SK-N-SH (cell line): ENCODE measurements at regions not wholly inside any gene's neighbourhood (a gene's known extent, or its start where the extent isn't known, plus 50 kb on each side); places are given as distances from the start of the nearest gene placed in this dataset.
"Not testable (repeated sequence)": the region's sequence is repeated elsewhere in the genome, so short reads cannot be mapped to it uniquely, and the experiment has no call there.

Source experiments
- EZH2phosphoT487 ChIP-seq: fragments of 200-600 bp; sonication (generic); IDR thresholded peaks from 2 replicates; pipeline ENCODE4 v1.6.1; 2017; ENCODE audit warnings: low read depth, mixed run types, mild to moderate bottlenecking, antibody characterized with exemption, moderate library complexity, borderline replicate concordance
- JUND ChIP-seq: IDR thresholded peaks from 2 replicates; pipeline ENCODE4 v1.4.0; 2012
- MXI1 ChIP-seq: IDR thresholded peaks from 2 replicates; pipeline ENCODE4 v1.6.1; 2012; ENCODE audit warnings: mild to moderate bottlenecking, low read depth, low read length, improper control_type of control experiment
- NFIC ChIP-seq: IDR thresholded peaks from 2 replicates; pipeline ENCODE4 v1.4.0; 2012; ENCODE audit warnings: borderline replicate concordance
- POLR2AphosphoS5 ChIP-seq: IDR thresholded peaks from 2 replicates; pipeline ENCODE4 v1.6.1; 2012; ENCODE audit warnings: low read depth, low read length
- RFX5 ChIP-seq: IDR thresholded peaks from 2 replicates; pipeline ENCODE4 v1.6.1; 2012; ENCODE audit warnings: mild to moderate bottlenecking, improper control_type of control experiment, low read length
- SIN3A ChIP-seq: IDR thresholded peaks from 2 replicates; pipeline ENCODE4 v1.6.1; 2012; ENCODE audit warnings: low read depth, mild to moderate bottlenecking, low read length, moderate library complexity, borderline replicate concordance
- TAF1 ChIP-seq: IDR thresholded peaks from 2 replicates; pipeline ENCODE4 v1.6.1; 2012; ENCODE audit warnings: low read depth, mild to moderate bottlenecking, low read length, moderate library complexity, borderline replicate concordance
- TF ChIP-seq, protein P1 (sequence below): fragments of 200-600 bp; sonication (generic); IDR thresholded peaks from 2 replicates; pipeline ENCODE4 v1.6.1; 2017; ENCODE audit warnings: antibody characterized with exemption, mild to moderate bottlenecking, moderate library complexity
- TF ChIP-seq, protein P2 (sequence below): IDR thresholded peaks from 2 replicates; pipeline ENCODE4 v1.6.1; 2012; ENCODE audit warnings: mild to moderate bottlenecking, low read depth, low read length, moderate library complexity

DNA sequence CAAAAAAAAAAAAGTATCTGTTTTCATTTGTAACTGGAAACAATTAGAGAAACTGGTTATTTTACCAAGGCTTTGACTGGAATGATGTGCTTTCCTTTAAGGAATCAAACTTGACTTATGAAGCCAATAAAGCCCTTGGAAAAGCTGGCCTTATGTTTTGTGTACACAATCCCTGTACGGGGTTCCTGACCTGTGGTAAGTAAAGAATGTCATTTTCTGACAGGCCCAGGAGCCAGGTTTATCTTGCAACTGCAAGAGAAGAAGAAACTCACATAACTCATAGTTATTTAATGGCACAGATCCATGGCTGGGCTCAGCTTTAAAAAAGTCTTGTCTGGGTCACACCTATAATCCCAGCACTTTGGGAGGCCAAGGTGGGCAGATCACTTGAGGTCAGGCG is 235.9 kb upstream of the RAI14 start:
- TF ChIP-seq NFIC, EZH2phosphoT487, MXI1, JUND, POLR2AphosphoS5, RFX5, TAF1, SIN3A: not testable (repeated sequence)
- TF ChIP-seq, protein P1, sequence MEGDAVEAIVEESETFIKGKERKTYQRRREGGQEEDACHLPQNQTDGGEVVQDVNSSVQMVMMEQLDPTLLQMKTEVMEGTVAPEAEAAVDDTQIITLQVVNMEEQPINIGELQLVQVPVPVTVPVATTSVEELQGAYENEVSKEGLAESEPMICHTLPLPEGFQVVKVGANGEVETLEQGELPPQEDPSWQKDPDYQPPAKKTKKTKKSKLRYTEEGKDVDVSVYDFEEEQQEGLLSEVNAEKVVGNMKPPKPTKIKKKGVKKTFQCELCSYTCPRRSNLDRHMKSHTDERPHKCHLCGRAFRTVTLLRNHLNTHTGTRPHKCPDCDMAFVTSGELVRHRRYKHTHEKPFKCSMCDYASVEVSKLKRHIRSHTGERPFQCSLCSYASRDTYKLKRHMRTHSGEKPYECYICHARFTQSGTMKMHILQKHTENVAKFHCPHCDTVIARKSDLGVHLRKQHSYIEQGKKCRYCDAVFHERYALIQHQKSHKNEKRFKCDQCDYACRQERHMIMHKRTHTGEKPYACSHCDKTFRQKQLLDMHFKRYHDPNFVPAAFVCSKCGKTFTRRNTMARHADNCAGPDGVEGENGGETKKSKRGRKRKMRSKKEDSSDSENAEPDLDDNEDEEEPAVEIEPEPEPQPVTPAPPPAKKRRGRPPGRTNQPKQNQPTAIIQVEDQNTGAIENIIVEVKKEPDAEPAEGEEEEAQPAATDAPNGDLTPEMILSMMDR, result not testable (repeated sequence)
- TF ChIP-seq, protein P2, sequence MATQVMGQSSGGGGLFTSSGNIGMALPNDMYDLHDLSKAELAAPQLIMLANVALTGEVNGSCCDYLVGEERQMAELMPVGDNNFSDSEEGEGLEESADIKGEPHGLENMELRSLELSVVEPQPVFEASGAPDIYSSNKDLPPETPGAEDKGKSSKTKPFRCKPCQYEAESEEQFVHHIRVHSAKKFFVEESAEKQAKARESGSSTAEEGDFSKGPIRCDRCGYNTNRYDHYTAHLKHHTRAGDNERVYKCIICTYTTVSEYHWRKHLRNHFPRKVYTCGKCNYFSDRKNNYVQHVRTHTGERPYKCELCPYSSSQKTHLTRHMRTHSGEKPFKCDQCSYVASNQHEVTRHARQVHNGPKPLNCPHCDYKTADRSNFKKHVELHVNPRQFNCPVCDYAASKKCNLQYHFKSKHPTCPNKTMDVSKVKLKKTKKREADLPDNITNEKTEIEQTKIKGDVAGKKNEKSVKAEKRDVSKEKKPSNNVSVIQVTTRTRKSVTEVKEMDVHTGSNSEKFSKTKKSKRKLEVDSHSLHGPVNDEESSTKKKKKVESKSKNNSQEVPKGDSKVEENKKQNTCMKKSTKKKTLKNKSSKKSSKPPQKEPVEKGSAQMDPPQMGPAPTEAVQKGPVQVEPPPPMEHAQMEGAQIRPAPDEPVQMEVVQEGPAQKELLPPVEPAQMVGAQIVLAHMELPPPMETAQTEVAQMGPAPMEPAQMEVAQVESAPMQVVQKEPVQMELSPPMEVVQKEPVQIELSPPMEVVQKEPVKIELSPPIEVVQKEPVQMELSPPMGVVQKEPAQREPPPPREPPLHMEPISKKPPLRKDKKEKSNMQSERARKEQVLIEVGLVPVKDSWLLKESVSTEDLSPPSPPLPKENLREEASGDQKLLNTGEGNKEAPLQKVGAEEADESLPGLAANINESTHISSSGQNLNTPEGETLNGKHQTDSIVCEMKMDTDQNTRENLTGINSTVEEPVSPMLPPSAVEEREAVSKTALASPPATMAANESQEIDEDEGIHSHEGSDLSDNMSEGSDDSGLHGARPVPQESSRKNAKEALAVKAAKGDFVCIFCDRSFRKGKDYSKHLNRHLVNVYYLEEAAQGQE, result not testable (repeated sequence)
